ENCODE measurements at regions not wholly inside any gene's neighbourhood (a gene's known extent, or its start where the extent isn't known, plus 50 kb on each side); places are given as distances from the start of the nearest gene placed in this dataset.
"Not testable (repeated sequence)": the region's sequence is repeated elsewhere in the genome, so short reads cannot be mapped to it uniquely, and the experiment has no call there.

DNA sequence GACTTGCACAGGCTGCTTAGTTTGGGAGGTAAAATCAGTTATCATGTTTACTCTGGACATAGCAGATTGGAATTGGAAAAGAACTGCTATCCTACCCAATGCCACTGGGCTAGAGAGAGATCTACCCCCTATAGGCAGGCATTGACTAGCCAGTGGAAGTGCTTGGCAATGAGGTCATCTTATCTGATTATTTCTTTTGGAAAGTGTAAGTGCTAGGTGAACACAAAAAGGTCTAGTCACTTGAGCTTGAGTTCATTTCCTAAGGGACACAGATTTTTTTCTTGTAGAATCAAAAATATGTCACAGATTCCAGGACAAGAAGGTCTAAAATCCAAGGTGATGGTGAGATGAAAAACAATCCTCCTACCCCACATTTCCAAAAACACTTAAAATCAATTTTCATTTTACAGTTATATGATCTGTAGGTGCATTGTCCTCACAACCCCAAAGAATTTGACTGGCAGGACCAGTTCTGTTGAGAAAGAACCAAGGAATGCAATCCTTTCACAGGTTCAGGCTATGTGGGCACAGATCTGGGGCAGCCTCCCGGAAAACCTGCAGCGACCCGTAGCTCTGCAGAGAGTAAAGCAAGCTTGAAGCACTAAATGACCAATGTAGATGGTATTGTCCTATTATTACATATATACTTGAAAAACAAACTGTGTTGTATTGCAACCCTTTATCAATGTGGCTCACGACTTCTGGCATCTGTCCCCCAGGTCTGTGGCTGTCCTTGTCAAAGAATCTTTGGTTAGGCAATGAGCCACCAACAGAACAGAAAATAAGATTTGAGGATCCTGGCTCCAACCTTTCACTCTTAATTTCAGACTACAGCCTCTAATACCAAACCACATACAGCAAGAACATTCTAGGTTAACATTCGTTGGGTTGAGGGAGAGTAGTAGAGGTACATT is 67.3 kb upstream of the ADTRP start:
- no peak for DNase-seq

DNA sequence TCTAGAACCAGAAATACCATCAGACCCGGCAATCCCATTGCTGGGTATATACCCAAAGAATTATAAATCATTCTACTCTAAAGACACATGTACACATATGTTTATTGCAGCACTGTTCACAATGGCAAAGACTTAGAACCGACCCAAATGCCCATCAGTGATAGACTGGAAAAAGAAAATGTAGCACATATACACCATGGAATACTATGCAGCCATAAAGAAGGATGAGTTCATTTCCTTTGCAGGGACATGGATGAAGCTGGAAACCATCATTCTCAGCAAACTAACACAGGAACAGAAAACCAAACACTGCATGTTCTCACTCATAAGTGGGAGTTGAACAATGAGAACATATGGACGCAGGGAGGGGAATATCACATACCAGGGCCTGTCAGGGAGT is 64.2 kb upstream of the ADTRP start:
- DNase-seq: not testable (repeated sequence)

DNA sequence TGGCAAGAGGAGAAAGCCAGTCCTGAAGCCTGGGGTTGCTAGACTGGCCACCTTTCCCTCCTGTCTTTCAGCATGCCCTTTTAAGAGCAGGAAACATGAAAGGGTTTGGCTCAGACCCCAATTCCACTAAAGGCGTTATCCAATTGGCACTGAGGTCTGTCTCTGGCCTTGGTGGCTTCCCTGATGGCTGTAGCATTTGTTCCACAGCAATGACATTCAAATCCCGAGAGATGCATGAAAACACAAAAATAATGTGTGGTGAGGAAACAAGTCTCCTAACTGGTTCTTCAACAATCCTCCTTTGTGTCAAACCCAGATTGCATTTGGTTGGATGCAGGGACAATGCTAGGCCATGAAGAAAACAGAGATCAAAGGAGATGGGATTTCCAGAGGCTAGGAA is 56.5 kb upstream of the ADTRP start:
- DNase-seq: no peak

DNA sequence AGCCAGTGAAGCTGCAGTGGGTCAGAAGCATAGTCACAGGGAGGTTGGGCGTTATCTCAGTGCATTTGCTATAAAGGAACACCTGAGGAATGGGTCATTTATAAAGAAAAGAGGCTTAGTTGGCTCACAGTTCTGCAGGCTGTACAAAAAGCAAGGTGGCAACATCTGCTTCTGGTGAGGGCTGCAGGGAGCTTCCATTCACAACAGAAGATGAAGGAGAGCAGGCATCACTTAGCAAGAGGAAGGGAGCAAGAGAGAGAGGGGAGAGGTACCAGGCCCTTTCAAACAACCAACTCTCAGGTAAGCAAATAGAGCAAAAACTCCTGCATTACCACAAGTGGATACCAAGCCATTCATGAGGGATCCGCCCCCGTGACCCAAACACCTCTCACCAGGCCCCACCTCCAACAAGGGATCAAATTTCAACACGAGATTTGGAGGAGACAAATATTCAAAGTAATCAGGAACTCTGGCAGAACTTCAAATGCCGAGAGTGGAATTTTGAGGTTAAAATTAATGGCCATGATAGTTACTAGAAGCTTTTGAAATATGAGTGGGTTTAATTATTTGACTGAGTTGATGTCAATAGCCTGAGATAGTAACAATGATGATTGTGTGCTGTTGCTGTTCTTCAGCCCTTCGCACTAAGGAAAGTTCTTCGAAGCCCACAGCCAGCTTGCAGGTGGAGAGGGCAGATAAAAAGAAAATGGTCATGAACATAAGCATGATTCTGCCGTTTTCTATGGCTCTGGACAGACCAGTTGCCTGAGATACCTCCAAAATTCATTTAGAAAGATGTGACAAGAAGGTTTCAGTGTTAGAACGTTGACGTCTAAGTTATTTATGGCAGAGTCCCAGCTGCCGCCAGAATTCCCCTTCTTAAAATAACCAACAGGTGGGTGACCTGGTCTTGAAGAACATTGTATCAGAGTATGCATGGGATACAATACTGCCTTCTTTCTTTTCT is 55.3 kb upstream of the ADTRP start:
- no peak for DNase-seq

DNA sequence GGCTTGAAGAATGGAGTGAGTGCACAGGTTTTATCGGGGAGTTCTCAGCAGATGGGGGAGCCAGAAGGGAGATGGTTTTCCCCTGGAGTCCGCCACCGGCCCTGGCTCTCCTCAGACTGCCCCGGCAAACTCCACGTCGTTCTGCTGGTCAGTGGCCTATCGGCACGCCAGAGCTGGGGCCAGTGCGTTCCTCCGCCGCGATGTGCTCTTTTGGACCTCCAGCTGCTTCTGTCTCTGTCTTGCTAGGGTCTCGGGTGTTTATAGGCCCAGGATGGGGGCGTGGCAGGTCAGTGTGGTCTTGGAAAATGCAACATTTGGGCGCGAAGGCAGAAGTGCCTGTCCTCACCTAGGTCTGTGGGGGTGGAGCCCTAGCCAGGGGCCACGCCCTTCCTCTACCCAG is 53.0 kb upstream of the ADTRP start:
- DNase-seq: no peak

DNA sequence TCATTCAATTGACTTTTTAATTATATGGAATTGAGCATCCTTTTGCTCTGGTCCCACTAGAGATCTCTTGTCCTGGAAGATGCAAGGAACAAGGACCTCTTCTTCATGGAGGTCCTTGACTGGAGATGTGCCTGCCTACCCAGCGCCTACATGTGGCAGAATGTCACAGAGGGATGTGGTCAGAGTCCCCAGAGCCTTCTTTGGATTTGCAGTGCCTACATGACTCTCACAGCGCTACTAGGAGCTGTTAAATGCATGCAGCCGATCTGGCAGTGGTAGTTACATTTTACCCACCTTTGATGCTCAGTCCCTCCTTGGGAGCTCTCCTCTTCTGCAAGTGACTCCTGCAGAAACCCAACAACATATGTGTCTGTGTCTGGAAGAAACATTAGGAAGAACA is 51.9 kb upstream of the ADTRP start:
- no peak for DNase-seq

DNA sequence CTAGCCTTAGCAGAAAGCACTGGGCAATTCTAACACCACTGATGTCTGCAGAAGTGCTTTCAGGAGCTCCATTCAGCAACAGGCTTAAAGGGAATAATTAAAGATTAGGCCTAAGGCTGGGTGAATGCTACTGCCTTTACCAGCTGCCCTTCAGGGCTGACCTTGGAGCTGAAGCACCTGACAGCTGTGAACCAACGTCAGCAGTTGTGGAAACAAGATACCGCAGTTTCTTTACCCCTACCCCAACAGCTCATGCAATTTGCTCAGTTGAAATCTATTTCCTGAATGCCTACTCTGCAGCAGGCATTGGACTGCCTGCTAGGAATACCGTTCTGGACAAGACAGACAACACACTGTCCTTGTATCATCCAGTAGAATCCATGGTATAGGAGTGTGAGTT is 51.5 kb upstream of the ADTRP start:
- DNase-seq: no peak

DNA sequence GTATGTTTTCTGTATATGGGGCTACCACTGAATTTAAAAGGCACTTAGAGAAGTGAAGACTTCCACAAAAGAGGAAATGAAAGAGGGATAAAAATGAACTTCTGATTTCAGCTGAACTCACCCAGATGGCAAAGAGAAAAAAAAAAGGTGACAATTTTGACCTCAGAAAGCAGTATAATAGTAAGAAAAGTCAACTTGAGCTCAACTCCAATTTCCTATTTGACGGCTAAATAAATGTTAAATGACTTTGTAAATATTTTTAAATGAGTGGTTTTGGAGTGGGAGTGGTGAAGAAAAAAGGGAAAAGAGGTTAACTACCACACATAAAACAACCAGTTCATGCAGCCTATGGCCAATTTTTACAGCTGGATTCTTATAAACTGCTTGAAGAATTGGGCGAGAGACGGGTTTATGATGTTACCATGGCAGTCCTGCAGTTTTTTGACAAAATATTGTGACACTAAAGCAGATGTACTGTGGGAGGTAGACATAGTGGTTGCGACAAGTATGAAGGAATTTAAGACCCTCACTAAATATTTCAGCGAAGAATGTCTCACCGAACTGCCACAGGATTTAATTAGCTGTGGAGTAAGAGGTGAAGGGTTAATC is 49.8 kb upstream of the ADTRP start:
- no peak for DNase-seq

All from midbrain (tissue), 1 donor.